Spinal cord (tissue), 9 donors: ENCODE measurements at regions not wholly inside any gene's neighbourhood (a gene's known extent, or its start where the extent isn't known, plus 50 kb on each side); places are given as distances from the start of the nearest gene placed in this dataset.
A peak's percentile ranks its signal among the peaks of the same experiment; 100 is the strongest.

Source experiments
- DNase-seq, 6 donors: peaks; one replicate each; pipeline versions ENCODE4 v3.0.0 to v3.0.0-alpha.2; 2013 to 2015; ENCODE audit warnings: low spot score in 6 of 6, low read depth in 4 of 6
- H3K27ac ChIP-seq: one replicate; pipeline ENCODE4 v1.5.1; 2013; ENCODE audit warnings: low read depth, low read length, control low read depth
- H3K27me3 ChIP-seq: one replicate; pipeline ENCODE4 v1.6.1; 2013; ENCODE audit warnings: low read length; ENCODE audit not compliant: control insufficient read depth, insufficient read depth
- H3K36me3 ChIP-seq: one replicate; pipeline ENCODE4 v1.6.1; 2013; ENCODE audit warnings: low read length; ENCODE audit not compliant: control insufficient read depth, insufficient read depth
- H3K4me1 ChIP-seq: one replicate; pipeline ENCODE4 v1.6.1; 2013; ENCODE audit warnings: low read length; ENCODE audit not compliant: control insufficient read depth, insufficient read depth
- H3K4me3 ChIP-seq: one replicate; pipeline ENCODE4 v1.5.1; 2013; ENCODE audit warnings: low read depth, low read length, control low read depth
- H3K9me3 ChIP-seq: one replicate; pipeline ENCODE4 v1.6.1; 2013; ENCODE audit warnings: low read length; ENCODE audit not compliant: control insufficient read depth, insufficient read depth
- WGBS: methylation state at CpG from one replicate; pipeline ENCODE4 v1.1.5; 2013; ENCODE audit warnings: missing lambda C conversion rate; ENCODE audit not compliant: insufficient coverage; 5-methylcytosine and 5-hydroxymethylcytosine counted together
- donor health status: healthy.

DNA sequence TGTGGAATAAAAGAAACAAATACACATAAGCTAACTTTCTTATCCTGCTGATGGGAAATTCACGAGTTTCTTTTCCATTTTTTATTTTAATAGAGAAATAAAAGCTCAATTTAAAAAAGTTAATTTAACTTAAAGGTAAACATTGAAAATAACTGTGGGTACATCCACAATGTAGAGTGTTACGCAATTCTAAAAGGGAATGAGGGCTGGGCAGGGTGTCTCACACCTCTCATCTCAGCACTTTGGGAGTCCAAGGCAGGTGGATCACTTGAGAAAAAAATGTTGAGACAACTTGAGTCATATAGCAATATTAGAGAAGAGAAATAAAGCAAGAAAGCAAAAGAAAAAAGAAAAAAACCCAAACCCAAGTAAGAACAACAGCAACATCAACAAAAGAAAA lies 207.0 kb downstream of the DIPK2A start:
- WGBS: no CpG with 5 or more reads among the region's 2 CpGs

DNA sequence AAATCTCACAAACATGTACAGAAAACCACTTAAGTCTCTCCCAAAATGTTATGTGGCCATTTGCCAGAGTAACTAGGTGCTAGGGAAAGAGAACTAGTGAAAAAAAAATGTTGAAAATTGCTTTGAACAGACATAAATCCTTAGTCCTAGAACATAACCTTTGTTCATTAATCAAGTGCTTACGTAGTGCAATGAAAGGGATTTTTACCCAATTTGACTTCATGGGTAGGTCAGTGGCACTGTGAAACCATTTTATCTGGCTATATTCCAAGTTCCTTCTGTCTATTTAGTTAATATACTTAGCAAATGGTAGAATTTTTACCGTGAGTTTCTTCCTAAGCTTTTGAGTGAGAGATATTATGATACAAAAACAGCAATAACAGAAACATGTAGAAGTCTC lies 209.4 kb downstream of the DIPK2A start:
- WGBS: no CpG with 5 or more reads among the region's 2 CpGs
- H3K4me1 ChIP-seq: no peaks in the 10 kb centered on the region
- H3K27ac ChIP-seq: no peak overlapping the region
- H3K4me3 ChIP-seq: no peak overlapping the region
- H3K9me3 ChIP-seq: no peaks in the 10 kb centered on the region
- H3K36me3 ChIP-seq: no peaks in the 10 kb centered on the region
- no peaks in the 10 kb centered on the region for H3K27me3 ChIP-seq
- no peak for DNase-seq

More for the DNA sequence above, 207.0 kb downstream of the DIPK2A start:
- no peaks in the 10 kb centered on the region for H3K9me3 ChIP-seq
- H3K27ac ChIP-seq: no peak overlapping the region
- no peak overlapping the region for H3K4me3 ChIP-seq
- H3K36me3 ChIP-seq: no peaks in the 10 kb centered on the region
- no peaks in the 10 kb centered on the region for H3K4me1 ChIP-seq
- no peaks in the 10 kb centered on the region for H3K27me3 ChIP-seq
- no peak for DNase-seq

DNA sequence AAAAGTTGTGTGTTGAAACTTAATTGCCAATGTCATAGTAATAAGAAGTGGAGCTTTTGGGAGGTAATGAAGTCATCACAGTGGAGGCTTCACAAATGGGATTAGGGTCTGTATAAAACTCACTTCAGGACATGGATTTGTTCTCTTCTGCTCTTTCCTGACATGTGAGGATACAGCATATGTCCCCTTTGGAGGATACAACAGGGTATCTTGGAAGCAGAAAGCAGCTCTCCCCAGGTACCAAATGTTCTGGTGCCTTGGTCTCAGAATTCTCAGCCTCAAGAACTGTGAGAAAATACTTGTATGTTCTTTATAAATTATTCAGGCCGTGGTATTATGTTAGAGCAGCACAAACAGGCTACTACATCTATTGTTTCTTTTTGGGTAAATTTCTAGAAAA lies 210.9 kb downstream of the DIPK2A start:
- no peak overlapping the region for H3K27ac ChIP-seq
- no peaks in the 10 kb centered on the region for H3K27me3 ChIP-seq
- no peak for DNase-seq
- H3K4me3 ChIP-seq: no peak overlapping the region
- no CpG with 5 or more reads among the region's 1 CpG for WGBS
- no peaks in the 10 kb centered on the region for H3K36me3 ChIP-seq
- no peaks in the 10 kb centered on the region for H3K9me3 ChIP-seq
- H3K4me1 ChIP-seq: no peaks in the 10 kb centered on the region

DNA sequence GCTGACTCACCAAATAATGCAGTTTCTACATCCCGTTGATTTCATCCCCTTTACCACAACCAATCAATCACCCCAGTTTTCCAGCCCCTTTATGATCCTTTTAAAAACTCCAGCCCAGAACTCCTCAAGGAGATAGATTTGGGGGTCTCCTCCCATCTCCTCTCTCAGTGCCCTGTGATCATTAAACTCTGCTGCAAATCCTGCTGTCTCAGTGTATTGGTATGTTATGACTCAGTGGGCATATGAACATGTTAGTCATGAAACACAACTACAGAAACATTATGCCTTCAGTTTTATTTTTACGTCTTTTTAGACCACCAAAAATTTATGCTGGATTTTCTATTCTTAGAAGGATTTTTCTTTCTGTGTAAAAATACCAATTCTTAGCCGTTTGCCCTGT lies 213.7 kb downstream of the DIPK2A start:
- WGBS: no CpG with 5 or more reads among the region's 3 CpGs
- no peak overlapping the region for H3K4me3 ChIP-seq
- no peaks in the 10 kb centered on the region for H3K36me3 ChIP-seq
- no peaks in the 10 kb centered on the region for H3K9me3 ChIP-seq
- no peak overlapping the region for H3K27ac ChIP-seq
- DNase-seq: no peak
- H3K4me1 ChIP-seq: no peaks in the 10 kb centered on the region
- no peaks in the 10 kb centered on the region for H3K27me3 ChIP-seq

DNA sequence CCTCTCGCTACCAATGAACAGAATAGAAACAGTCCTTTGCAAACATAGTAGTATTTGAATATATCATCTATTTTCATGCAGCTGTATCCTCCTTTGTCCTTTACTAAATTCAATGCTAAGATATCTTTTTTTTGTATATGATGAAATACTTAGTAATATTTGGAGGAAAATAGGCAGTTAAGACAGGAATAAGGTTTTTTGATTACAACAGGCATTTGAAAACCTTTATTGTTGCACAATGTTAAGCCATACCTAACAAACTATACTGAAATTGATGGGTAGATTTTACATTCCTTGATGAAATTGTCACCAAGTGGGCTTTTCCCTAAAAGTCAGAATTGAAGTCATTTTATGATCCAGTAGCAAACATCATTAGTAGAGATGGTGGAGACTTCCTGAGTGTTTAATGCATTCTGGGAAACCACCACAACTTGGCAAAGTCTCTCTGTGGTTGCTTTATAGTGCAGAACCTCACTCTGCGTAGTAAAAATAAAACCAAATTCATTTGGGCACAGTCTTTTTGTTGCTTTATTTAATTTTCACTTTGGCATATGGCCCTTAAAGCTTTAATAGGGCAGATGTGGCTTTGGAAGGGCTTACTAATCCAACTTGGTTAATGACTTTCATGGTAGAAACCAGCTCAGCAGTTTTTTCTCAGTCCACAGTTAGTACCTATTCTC lies 216.0 kb downstream of the DIPK2A start:
- Histone ChIP-seq H3K4me1 (no peaks in the 10 kb centered on the region), H3K4me3 (no peak overlapping the region), H3K27ac (no peak overlapping the region), H3K36me3 (no peaks in the 10 kb centered on the region), H3K9me3 (peaks cover 1% of the 10 kb centered on the region), H3K27me3 (no peaks in the 10 kb centered on the region)
- DNase-seq: peak in 1 of 6 donors; percentile 41
- no CpG with 5 or more reads among the region's 2 CpGs for WGBS

DNA sequence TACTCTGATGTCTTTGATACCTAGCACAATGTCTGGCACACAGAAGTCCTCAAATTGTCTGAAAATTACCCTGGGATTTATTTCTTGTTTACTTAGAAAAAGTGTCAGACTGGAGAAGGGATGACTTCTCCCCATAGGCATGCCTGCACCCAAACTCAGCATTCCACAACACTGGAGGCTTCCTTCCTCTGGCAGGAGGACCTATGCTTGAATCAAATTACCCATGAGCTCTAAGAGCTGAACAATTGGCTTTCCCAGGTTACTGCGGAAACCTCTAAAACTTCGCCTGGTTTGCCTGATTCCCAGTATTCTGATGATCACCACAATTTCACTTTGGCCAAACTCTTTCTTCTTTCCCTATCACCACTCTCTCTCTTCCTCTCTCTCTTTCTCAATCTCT lies 217.4 kb downstream of the DIPK2A start:
- Histone ChIP-seq H3K36me3 (no peaks in the 10 kb centered on the region), H3K9me3 (peaks cover 1% of the 10 kb centered on the region), H3K27me3 (no peaks in the 10 kb centered on the region), H3K4me1 (no peaks in the 10 kb centered on the region), H3K27ac (no peak overlapping the region), H3K4me3 (no peak overlapping the region)
- 91% methylated on average over 2 of the region's 2 CpGs for WGBS
- DNase-seq: no peak

DNA sequence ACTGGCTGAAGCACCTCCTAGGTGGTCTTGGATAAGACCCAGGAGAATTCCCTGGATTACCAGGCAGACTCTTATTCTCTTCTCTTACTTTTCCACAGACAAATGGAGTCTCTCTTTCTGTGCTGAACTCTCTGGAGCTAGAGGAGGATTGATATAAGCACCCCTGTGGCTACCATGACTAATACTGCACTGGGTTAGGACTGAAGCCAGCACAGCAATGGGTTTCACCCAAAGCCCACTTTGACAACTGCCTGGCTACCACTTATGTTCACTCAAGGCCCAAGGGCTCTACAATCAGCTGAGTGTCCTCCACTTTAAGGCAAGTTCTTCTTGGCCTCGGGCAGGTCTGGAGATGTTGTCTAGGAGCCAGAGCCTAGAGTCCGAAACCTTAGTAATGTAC lies 225.5 kb downstream of the DIPK2A start:
- peaks cover 4% of the 10 kb centered on the region for H3K9me3 ChIP-seq
- H3K27me3 ChIP-seq: no peaks in the 10 kb centered on the region
- H3K36me3 ChIP-seq: no peaks in the 10 kb centered on the region
- no peak overlapping the region for H3K4me3 ChIP-seq
- no peaks in the 10 kb centered on the region for H3K4me1 ChIP-seq
- DNase-seq: no peak
- H3K27ac ChIP-seq: no peak overlapping the region
- WGBS: 93% methylated on average over 2 of the region's 2 CpGs

DNA sequence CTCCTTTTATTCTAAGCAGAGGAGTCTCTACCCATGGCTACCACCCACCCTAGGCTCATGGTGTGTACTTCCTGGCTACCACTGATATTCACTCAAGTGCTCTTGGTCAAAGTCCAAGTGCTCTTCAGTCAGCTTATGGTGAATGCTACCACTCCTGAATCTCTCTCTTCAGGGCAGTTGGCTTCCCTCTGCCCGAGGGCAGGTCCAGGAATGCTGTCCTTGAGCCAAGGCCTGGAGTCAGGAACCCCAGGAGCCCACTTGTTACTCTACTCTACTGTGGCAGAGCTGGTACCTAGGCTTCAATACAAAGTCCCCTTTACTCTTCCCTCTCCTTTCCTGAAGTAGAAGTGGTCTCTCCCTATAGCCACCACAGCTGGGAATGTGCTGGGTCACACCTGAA lies 226.0 kb downstream of the DIPK2A start:
- H3K4me1 ChIP-seq: no peaks in the 10 kb centered on the region
- no peak for DNase-seq
- no peak overlapping the region for H3K4me3 ChIP-seq
- no CpG with 5 or more reads among the region's 1 CpG for WGBS
- H3K27ac ChIP-seq: no peak overlapping the region
- no peaks in the 10 kb centered on the region for H3K27me3 ChIP-seq
- peaks cover 4% of the 10 kb centered on the region for H3K9me3 ChIP-seq
- no peaks in the 10 kb centered on the region for H3K36me3 ChIP-seq

DNA sequence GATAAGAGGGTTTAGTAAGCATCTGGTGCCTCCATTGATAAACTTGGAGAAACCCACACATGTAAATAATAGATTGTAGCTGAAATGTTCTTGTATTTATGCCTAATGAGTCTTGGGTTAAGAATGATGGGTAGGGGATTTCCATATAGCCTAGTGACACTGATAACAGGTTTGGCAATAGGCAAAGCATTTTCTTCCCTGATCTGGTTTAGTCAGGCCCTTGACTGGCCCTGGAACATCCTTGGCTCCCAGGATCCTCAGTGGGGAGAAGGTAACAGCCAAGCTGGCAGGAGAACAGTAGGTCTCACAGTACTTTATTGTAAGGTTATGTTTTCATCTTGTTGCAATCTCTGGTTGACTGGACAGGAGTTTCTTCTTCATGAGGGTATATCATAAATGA lies 228.4 kb downstream of the DIPK2A start:
- H3K4me3 ChIP-seq: no peak overlapping the region
- H3K27me3 ChIP-seq: no peaks in the 10 kb centered on the region
- H3K9me3 ChIP-seq: peaks cover 3% of the 10 kb centered on the region
- no peak for DNase-seq
- no peaks in the 10 kb centered on the region for H3K36me3 ChIP-seq
- no peaks in the 10 kb centered on the region for H3K4me1 ChIP-seq
- H3K27ac ChIP-seq: no peak overlapping the region

DNA sequence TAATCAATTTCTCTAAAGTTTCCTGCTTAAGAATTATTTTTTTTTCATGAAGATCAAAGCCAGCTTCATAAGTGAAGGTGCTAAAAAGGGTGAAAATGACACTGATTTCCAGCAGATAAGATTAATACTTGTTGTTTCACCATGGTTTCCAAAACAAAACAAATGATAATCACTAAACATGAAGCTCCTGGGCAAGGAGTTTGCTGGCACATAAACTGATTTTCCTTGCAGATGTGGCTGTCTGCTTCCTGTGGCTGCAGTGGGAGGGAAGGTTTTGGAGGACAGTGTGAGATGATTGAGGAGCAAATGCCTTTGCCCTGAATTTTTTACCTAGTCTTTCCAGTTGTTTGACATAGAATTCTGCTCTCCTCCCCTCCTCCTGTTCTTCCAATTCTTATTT lies 228.8 kb downstream of the DIPK2A start:
- Histone ChIP-seq H3K9me3 (no peaks in the 10 kb centered on the region), H3K27ac (no peak overlapping the region), H3K36me3 (no peaks in the 10 kb centered on the region), H3K4me3 (no peak overlapping the region), H3K27me3 (no peaks in the 10 kb centered on the region), H3K4me1 (no peaks in the 10 kb centered on the region)
- DNase-seq: peak in 1 of 6 donors; percentile 3
